H1 (cell line): ENCODE measurements at regions not wholly inside any gene's neighbourhood (a gene's known extent, or its start where the extent isn't known, plus 50 kb on each side); places are given as distances from the start of the nearest gene placed in this dataset.

Experiments used
- ATF3 ChIP-seq: IDR thresholded peaks from 2 replicates; pipeline ENCODE4 v1.6.1; 2011; ENCODE audit warnings: low read depth, mild to moderate bottlenecking, low read length; ENCODE audit not compliant: insufficient read depth
- BACH1 ChIP-seq: IDR thresholded peaks from 2 replicates; pipeline ENCODE4 v1.6.1; 2012; ENCODE audit warnings: low read length, improper control_type of control experiment
- CTCF ChIP-seq, 3 experiments: IDR thresholded peaks; 1 replicate in 2 of 3; 2 replicates in 1 of 3; pipeline versions ENCODE4 v1.5.1 to v1.6.1; 2011; ENCODE audit warnings: low read length in 3 of 3, mild to moderate bottlenecking in 3 of 3, inconsistent platforms in 2 of 3, low read depth in 1 of 3, moderate library complexity in 1 of 3; ENCODE audit not compliant: insufficient read depth in 1 of 3; ENCODE audit errors: control extremely low read depth in 1 of 3
- EGR1 ChIP-seq: IDR thresholded peaks from 2 replicates; pipeline ENCODE4 v1.6.1; 2011; ENCODE audit warnings: low read depth, low read length, borderline replicate concordance
- EP300 ChIP-seq, 2 experiments: IDR thresholded peaks; 1 replicate in 1 of 2; 2 replicates in 1 of 2; pipeline ENCODE4 v1.6.1; 2011 to 2012; ENCODE audit warnings: low read depth in 2 of 2, low read length in 2 of 2, mild to moderate bottlenecking in 2 of 2, borderline replicate concordance in 1 of 2, inconsistent platforms in 1 of 2, moderate library complexity in 1 of 2
- EZH2 ChIP-seq: fragments of 200-600 bp; sonication (generic); IDR thresholded peaks from 2 replicates; pipeline ENCODE4 v1.7.1; 2012; ENCODE audit warnings: low read depth, mild to moderate bottlenecking, moderate library complexity, low read length, inconsistent platforms; ENCODE audit not compliant: severe bottlenecking
- HDAC6 ChIP-seq: IDR thresholded peaks from one replicate; pipeline ENCODE4 v1.7.1; 2012; ENCODE audit warnings: low read depth, mild to moderate bottlenecking, inconsistent platforms, low read length, moderate library complexity
- POLR2A ChIP-seq, 2 experiments: IDR thresholded peaks; 1 replicate in 1 of 2; 2 replicates in 1 of 2; pipeline ENCODE4 v1.6.1; 2011; ENCODE audit warnings: low read depth in 2 of 2, low read length in 2 of 2, mild to moderate bottlenecking in 2 of 2; ENCODE audit errors: control extremely low read depth in 1 of 2
- POLR2AphosphoS5 ChIP-seq: IDR thresholded peaks from 2 replicates; pipeline ENCODE4 v1.6.1; 2011; ENCODE audit warnings: low read depth, low read length
- RAD21 ChIP-seq, 2 experiments: IDR thresholded peaks in 1 of 2; conservative IDR thresholded peaks in 1 of 2; 2 replicates each; pipeline ENCODE4 v1.6.1; 2011; ENCODE audit warnings: low read depth in 2 of 2, low read length in 2 of 2, improper control_type of control experiment in 1 of 2, inconsistent platforms in 1 of 2, mild to moderate bottlenecking in 1 of 2, moderate library complexity in 1 of 2
- SIN3A ChIP-seq, 2 experiments: IDR thresholded peaks in 1 of 2; conservative IDR thresholded peaks in 1 of 2; 2 replicates each; pipeline ENCODE4 v1.6.1; 2011 to 2012; ENCODE audit warnings: low read length in 2 of 2, improper control_type of control experiment in 1 of 2, low read depth in 1 of 2, mild to moderate bottlenecking in 1 of 2

- TF ChIP-seq RAD21 (IDR thresholded peaks at IDR 0.05 in 1 of 2, conservative IDR thresholded peaks at IDR 0.05 in 1 of 2; ENCODE audit: low read depth in 2 of 2, low read length in 2 of 2) (no peak), POLR2AphosphoS5 (no peak), CTCF (IDR thresholded peaks at IDR 0.05; ENCODE audit: control extremely low read depth in 1 of 3, insufficient read depth in 1 of 3, low read depth in 1 of 3, low read length in 3 of 3) (no peak), HDAC6 (no peak), EZH2 (no peak), EGR1 (no peak), EP300 (IDR thresholded peaks at IDR 0.05; ENCODE audit: borderline replicate concordance in 1 of 2, low read depth in 2 of 2, low read length in 2 of 2) (no peak), BACH1 (no peak), ATF3 (no peak), POLR2A (IDR thresholded peaks at IDR 0.05; ENCODE audit: control extremely low read depth in 1 of 2, low read depth in 2 of 2, low read length in 2 of 2) (no peak), SIN3A (conservative IDR thresholded peaks at IDR 0.05 in 1 of 2, IDR thresholded peaks at IDR 0.05 in 1 of 2; ENCODE audit: low read depth in 1 of 2, low read length in 2 of 2) (no peak)
Observed at GRCh38 chr11:96621161-96621560, 231.3 kb downstream of the JRKL start.
